Stimulated activated CD4-positive, alpha-beta T cell treated with anti-CD3 and anti-CD28 coated beads, Interleukin-4, amount 100 ng/mL, for 4 hours (primary cell): ENCODE measurements at regions not wholly inside any gene's neighbourhood (a gene's known extent, or its start where the extent isn't known, plus 50 kb on each side); places are given as distances from the start of the nearest gene placed in this dataset.

Experiments
- DNase-seq, 2 experiments: peaks; one replicate each; pipeline ENCODE4 v3.0.0-alpha.2; 2020

- no peak for DNase-seq
These were observed 152.1 kb upstream of the ID2 start for GRCh38 chr2:8529706-8530277.

GRCh38 chr2:8531481-8531880 lies 150.4 kb upstream of the ID2 start:
- DNase-seq = no peak

DNA sequence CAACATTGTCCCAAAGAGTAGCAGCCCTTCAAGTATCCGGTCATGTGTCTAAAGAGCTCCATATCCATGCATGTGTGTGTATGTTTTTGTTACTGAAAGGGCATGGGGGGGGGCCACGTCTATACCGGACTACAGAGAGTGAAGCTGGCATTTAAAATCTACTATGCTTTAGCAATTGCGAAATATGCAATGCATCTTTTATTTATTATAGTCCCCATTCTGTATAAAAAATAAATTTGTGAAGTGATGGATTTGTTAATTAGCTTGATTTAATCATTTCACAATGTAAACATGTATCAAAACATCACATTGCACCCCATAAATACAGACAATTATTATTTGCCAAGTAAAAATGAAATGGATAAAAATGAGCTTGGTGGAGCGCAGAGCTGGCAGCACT lies 149.4 kb upstream of the ID2 start:
- no peak for DNase-seq

- no peak for DNase-seq
These were observed 147.9 kb upstream of the ID2 start for GRCh38 chr2:8533923-8534322.

GRCh38 chr2:8534386-8534728 lies 147.5 kb upstream of the ID2 start:
- no peak for DNase-seq

GRCh38 chr2:8534729-8535468 lies 147.0 kb upstream of the ID2 start:
- DNase-seq = no peak

GRCh38 chr2:8535469-8535795 lies 146.4 kb upstream of the ID2 start:
- no peak for DNase-seq

DNA sequence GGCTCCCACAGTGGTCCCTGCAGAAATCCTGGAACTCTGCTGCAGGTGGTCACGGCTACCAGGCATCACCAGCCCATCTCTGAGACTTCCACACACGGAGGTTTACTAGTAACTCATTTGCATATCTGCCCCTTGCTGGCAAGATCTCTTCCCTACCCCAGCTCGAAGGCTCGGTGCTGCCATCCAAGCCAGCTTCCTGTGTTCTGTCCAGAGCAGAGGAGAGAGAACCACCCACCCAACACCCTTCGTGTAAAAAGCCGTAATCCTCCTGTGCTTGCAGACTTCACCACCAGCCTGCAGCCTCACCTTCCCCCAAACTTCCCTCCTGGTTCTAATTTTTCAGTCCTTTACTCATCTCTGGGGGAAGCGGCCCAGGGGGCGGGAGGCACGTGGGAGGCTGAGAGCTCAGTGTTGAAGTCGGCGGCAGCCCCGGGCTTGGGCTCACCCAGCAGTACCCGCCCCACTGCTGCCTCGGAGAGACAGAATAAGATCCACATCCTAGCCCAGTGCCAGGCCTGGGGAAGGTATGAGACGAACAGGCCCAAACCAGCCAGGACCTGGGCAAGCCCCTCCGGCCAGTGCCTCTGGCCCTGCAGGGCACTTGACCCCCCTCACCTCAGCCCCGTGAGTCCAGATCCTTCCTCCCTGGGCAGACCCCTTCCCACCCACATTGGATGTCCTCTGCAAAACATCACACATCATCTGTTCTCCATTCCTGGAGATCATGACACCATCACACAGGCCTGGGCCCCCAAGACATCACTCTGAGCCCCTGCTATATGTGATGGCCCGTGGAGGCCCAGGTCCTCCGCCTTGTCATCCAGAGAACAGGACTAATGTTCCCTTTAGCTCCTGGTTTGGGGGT lies 145.8 kb upstream of the ID2 start:
- peak in 1 of 2 experiments; percentile 31 for DNase-seq

DNA sequence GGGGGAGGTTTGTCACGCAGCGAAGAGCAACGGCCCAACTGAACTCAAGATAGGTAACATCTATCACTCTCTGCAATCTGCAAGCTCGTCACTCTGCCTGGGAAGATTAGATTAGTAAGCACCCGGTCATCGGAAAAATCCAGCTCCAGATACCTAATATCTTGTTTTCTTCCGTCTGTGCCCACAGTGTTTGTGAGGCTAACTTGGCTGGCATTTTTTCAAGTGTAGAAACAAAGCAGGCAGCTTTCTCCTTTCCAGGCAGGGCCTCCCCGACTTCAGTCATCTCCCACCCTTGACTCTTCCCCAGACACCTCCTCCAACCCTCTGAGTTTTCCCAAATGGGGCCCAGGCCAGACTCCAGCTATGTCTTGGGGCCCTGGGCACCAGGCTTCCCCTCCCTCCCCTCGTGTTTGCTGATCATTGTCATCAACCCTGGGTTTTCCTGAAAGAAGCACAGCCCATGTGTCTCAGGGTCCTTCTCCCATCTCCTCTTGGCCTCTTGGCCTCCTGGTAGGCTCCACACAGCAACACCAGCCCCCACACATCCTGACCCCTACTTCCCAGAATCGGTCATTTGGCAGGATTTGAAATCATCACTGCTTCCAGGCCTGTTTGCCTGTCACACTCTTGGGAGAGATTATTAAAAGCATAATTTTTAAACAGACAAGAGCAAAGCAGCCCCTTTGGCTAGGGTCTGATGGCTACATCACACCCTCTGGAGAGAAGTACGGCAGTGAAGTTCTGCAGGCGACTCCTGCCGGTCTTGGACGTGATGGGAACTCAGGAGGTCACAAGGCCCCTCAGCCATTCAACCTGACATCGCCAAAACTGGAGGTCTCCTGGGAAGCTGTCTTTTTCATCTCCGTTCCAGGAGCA lies 144.9 kb upstream of the ID2 start:
- no peak for DNase-seq

- DNase-seq = no peak
These were observed 144.2 kb upstream of the ID2 start for GRCh38 chr2:8537562-8538155.

GRCh38 chr2:8538531-8538930 lies 143.3 kb upstream of the ID2 start:
- DNase-seq = no peak

DNA sequence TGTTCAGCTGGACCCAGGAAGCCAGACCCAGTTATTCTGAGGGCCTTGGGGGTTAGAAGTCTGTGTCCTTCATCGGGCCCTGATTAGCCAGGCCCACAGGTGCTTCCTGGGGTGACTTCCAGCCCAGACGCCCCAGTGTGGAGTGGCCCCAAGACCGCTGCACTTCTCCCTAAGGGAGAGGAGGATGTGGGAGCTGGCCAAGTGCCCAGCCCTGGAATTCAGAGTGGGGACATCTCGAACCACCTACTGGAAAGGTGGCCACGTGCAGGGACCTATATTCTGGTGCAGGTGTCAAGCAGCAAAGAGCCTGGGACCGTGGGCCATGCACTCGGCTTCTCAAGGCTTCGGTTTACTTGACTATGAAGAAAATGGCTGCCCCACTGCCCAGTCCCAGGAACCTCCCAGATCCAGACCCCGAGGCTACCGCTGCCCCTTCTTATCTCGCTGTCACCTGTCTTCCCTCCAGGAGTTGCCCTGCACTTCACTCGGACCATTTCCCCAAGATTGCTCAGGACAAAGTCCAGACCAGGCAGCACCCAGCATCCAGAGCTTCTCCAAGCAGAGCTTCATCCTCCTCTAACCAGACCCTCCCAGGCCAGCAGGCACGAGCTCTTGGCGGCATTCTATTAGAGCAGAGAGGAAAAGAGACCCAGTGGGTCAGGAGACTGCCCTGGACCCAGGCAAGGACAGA lies 142.8 kb upstream of the ID2 start:
- no peak for DNase-seq

GRCh38 chr2:8539743-8540551 lies 141.9 kb upstream of the ID2 start:
- DNase-seq = no peak

GRCh38 chr2:8540552-8541055 lies 141.3 kb upstream of the ID2 start:
- DNase-seq = no peak

DNA sequence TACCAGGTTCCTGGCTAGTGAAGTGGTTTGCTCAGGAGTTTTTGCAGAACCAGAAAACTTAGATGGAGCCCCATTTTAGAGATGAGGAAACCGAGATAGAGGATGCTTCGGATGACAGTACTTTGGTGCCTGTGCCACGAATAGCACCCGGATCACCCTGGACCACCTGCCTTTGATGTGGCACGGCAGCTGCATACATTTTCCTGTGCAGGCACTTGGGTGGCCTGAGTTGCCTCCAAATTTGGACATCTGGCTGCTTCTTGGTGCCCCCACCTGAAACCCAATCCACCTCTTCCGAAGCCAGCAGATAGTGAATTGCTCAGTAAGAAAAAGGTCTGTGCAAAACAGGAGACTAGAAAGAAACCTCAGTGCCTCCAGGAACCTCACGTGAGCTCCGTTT lies 140.6 kb upstream of the ID2 start:
- DNase-seq = no peak

- no peak for DNase-seq
These were observed 140.2 kb upstream of the ID2 start for GRCh38 chr2:8541636-8542035.

GRCh38 chr2:8542381-8543059 lies 139.3 kb upstream of the ID2 start:
- DNase-seq = no peak

- peak; percentile 23 to 51 for DNase-seq
These were observed 138.8 kb upstream of the ID2 start for GRCh38 chr2:8543060-8543382.

GRCh38 chr2:8543383-8544170 lies 138.3 kb upstream of the ID2 start:
- peak; percentile 36 to 57 for DNase-seq
